H9 (cell line): ENCODE measurements at regions not wholly inside any gene's neighbourhood (a gene's known extent, or its start where the extent isn't known, plus 50 kb on each side); places are given as distances from the start of the nearest gene placed in this dataset.

ENCODE experiments used
- DNase-seq: peaks from one replicate; pipeline ENCODE4 v3.0.0-alpha.2; 2017
- H2AFZ ChIP-seq: one replicate; pipeline ENCODE4 v1.6.1; 2013; ENCODE audit warnings: mild to moderate bottlenecking, low read length, control low read depth, moderate library complexity
- H2AK5ac ChIP-seq: 2 replicates; pipeline ENCODE4 v1.6.1; 2013; ENCODE audit warnings: low read length, control low read depth, mixed read lengths; ENCODE audit not compliant: insufficient read length
- H2BK120ac ChIP-seq: one replicate; pipeline ENCODE4 v1.6.1; 2013; ENCODE audit warnings: low read depth, mild to moderate bottlenecking, low read length, control low read depth, inconsistent platforms; ENCODE audit not compliant: poor library complexity, severe bottlenecking
- H2BK12ac ChIP-seq: 2 replicates; pipeline ENCODE4 v1.6.1; 2013; ENCODE audit warnings: low read length, control low read depth, mixed read lengths, low read depth; ENCODE audit not compliant: insufficient read length
- H2BK15ac ChIP-seq: 2 replicates; pipeline ENCODE4 v1.6.1; 2013; ENCODE audit warnings: low read depth, low read length, control low read depth
- H2BK20ac ChIP-seq: one replicate; pipeline ENCODE4 v1.6.1; 2013; ENCODE audit warnings: low read depth, mild to moderate bottlenecking, low read length, control low read depth, inconsistent platforms; ENCODE audit not compliant: poor library complexity, severe bottlenecking
- H2BK5ac ChIP-seq: 2 replicates; pipeline ENCODE4 v1.6.1; 2013; ENCODE audit warnings: low read length, control low read depth, mixed read lengths; ENCODE audit not compliant: insufficient read length
- H3K14ac ChIP-seq: 2 replicates; pipeline ENCODE4 v1.6.1; 2013; ENCODE audit warnings: low read length, control low read depth; ENCODE audit not compliant: insufficient read depth
- H3K18ac ChIP-seq: 2 replicates; pipeline ENCODE4 v1.6.1; 2013; ENCODE audit warnings: low read depth, mild to moderate bottlenecking, mixed read lengths, low read length, control low read depth; ENCODE audit not compliant: insufficient read length
- H3K23ac ChIP-seq: 2 replicates; pipeline ENCODE4 v1.6.1; 2013; ENCODE audit warnings: low read length, control low read depth, mixed read lengths, low read depth; ENCODE audit not compliant: insufficient read length
- H3K23me2 ChIP-seq: 2 replicates; pipeline ENCODE4 v1.6.1; 2013; ENCODE audit warnings: low read depth, mild to moderate bottlenecking, mixed read lengths, low read length, control low read depth; ENCODE audit not compliant: insufficient read length, poor library complexity, severe bottlenecking
- H3K27ac ChIP-seq: 2 replicates; pipeline ENCODE4 v1.5.1; 2013; ENCODE audit warnings: low read length, control low read depth, mixed read lengths, low read depth; ENCODE audit not compliant: insufficient read length
- H3K27me3 ChIP-seq: 2 replicates; pipeline ENCODE4 v1.6.1; 2013; ENCODE audit warnings: low read length, control low read depth, inconsistent platforms; ENCODE audit not compliant: insufficient read depth
- H3K4ac ChIP-seq: 2 replicates; pipeline ENCODE4 v1.6.1; 2013; ENCODE audit warnings: low read depth, mild to moderate bottlenecking, control low read depth, inconsistent platforms, low read length, moderate library complexity
- H3K4me1 ChIP-seq: 2 replicates; pipeline ENCODE4 v1.6.1; 2013; ENCODE audit warnings: low read length, control low read depth, inconsistent platforms; ENCODE audit not compliant: insufficient read depth
- H3K4me2 ChIP-seq: 2 replicates; pipeline ENCODE4 v1.6.1; 2013; ENCODE audit warnings: low read length, control low read depth, mixed read lengths; ENCODE audit not compliant: insufficient read length, insufficient read depth
- H3K56ac ChIP-seq: 2 replicates; pipeline ENCODE4 v1.6.1; 2013; ENCODE audit warnings: low read depth, mild to moderate bottlenecking, mixed read lengths, low read length, control low read depth; ENCODE audit not compliant: insufficient read length
- H3K79me1 ChIP-seq: 2 replicates; pipeline ENCODE4 v1.6.1; 2013; ENCODE audit warnings: low read depth, mild to moderate bottlenecking, moderate library complexity, low read length, control low read depth, inconsistent platforms; ENCODE audit not compliant: insufficient read depth, poor library complexity, severe bottlenecking
- H3K79me2 ChIP-seq: 2 replicates; pipeline ENCODE4 v1.6.1; 2013; ENCODE audit warnings: low read length, control low read depth, inconsistent platforms; ENCODE audit not compliant: insufficient read depth
- H3K9ac ChIP-seq: 2 replicates; pipeline ENCODE4 v1.6.1; 2013; ENCODE audit warnings: low read length, control low read depth, mixed read lengths; ENCODE audit not compliant: insufficient read length; ENCODE audit errors: extremely low read depth
- H3K9me3 ChIP-seq: one replicate; pipeline ENCODE4 v1.6.1; 2013; ENCODE audit warnings: low read depth, low read length, inconsistent platforms; ENCODE audit not compliant: control insufficient read depth
- H3T11ph ChIP-seq: one replicate; pipeline ENCODE4 v1.6.1; 2013; ENCODE audit warnings: mild to moderate bottlenecking, low read length, control low read depth, inconsistent platforms
- H4K20me1 ChIP-seq: one replicate; pipeline ENCODE4 v1.6.1; 2013; ENCODE audit not compliant: control insufficient read depth, insufficient read length, insufficient read depth
- H4K5ac ChIP-seq: 2 replicates; pipeline ENCODE4 v1.6.1; 2013; ENCODE audit warnings: low read depth, mild to moderate bottlenecking, mixed read lengths, low read length, control low read depth; ENCODE audit not compliant: insufficient read length
- H4K8ac ChIP-seq: replicated peaks from 2 replicates; pipeline ENCODE4 v1.6.1; 2013; ENCODE audit warnings: low read length, control low read depth, mixed read lengths, low read depth; ENCODE audit not compliant: insufficient read length
- H4K91ac ChIP-seq: 2 replicates; pipeline ENCODE4 v1.6.1; 2013; ENCODE audit warnings: low read depth, mild to moderate bottlenecking, moderate library complexity, mixed read lengths, low read length, control low read depth; ENCODE audit not compliant: insufficient read length
- H3K27ac Mint-ChIP-seq, 3 experiments: 2 replicates in 2 of 3; 3 replicates in 1 of 3; pipeline ENCODE4 v1.8.0; 2020 to 2021; ENCODE audit warnings: mixed read lengths in 3 of 3, mild to moderate bottlenecking in 1 of 3, moderate library complexity in 1 of 3
- H3K27me3 Mint-ChIP-seq: 2 replicates; pipeline ENCODE4 v1.8.0; 2021; ENCODE audit warnings: low read depth, mild to moderate bottlenecking, moderate library complexity, mixed read lengths
- H3K36me3 Mint-ChIP-seq, 3 experiments: 2 replicates in 2 of 3; 3 replicates in 1 of 3; pipeline ENCODE4 v1.8.0; 2020 to 2021; ENCODE audit warnings: low read depth in 3 of 3, mixed read lengths in 3 of 3; ENCODE audit not compliant: insufficient read depth in 1 of 3
- H3K4me1 Mint-ChIP-seq, 2 experiments: 2 replicates each; pipeline ENCODE4 v1.8.0; 2020; ENCODE audit warnings: mixed read lengths in 2 of 2
- H3K4me3 Mint-ChIP-seq, 2 experiments: 2 replicates in 1 of 2; 3 replicates in 1 of 2; pipeline ENCODE4 v1.8.0; 2020 to 2021; ENCODE audit warnings: mild to moderate bottlenecking in 2 of 2, mixed read lengths in 2 of 2, moderate library complexity in 1 of 2
- H3K9me3 Mint-ChIP-seq, 2 experiments: 2 replicates in 1 of 2; 3 replicates in 1 of 2; pipeline ENCODE4 v1.8.0; 2020; ENCODE audit warnings: mild to moderate bottlenecking in 2 of 2, mixed read lengths in 2 of 2, moderate library complexity in 1 of 2
- WGBS: extraction: QIAGEN DNeasy Blood & Tissue Kit; methylation state at CpG from one replicate; pipeline ENCODE4 v1.1.7; 2013; ENCODE audit warnings: missing lambda C conversion rate, low lambda C conversion rate, mixed read lengths; ENCODE audit not compliant: insufficient read length; ENCODE audit errors: extremely low coverage; 5-methylcytosine and 5-hydroxymethylcytosine counted together
- TF ChIP-seq, protein P1 (sequence below): fragments of 200-600 bp; sonication (generic); conservative IDR thresholded peaks from 3 replicates; pipeline ENCODE4 v1.8.0; 2021; ENCODE audit warnings: antibody characterized with exemption, mild to moderate bottlenecking

DNA sequence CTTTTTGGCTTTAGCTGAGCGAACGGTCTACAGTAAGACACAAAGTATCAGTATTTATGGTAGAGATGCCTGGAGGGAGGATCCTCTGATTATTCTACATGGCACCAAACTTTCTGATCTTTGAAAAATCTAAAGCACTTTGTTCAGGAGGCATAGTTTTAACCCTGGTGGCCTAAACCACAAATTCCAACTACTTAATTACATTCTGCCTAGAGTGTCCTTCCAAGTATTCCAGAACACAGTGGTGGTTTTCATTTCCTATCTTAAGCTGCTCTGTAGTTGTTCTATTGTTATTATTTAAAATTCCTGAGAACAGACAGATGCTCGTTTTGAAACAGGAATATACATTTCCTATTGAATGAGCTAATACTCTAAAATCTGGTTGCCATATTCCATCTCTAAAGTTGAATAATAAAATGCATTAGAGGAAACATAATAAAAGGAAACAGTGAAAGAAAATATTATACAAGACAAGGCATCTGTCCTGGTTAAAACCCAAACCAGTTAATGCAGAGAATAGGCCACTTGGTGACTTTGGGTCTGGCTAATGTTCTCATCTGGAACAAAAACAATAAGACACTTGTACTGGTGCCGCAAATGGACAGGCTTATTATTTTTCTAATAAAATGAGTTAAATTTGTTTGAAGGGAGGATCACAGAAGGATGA is 657.4 kb downstream of the SPRY1 start:
- Histone ChIP-seq H2BK5ac (no peak overlapping the region), H4K5ac (no peak overlapping the region), H3K23ac (no peak overlapping the region), H3K56ac (no peak overlapping the region), H3K27ac (no peak overlapping the region), H4K8ac (no peak overlapping the region), H3K9ac (no peak overlapping the region), H3K4me1 (no peaks in the 10 kb centered on the region; the same call in 1 of the 2 replicates), H3K79me1 (no peaks in the 10 kb centered on the region), H2BK120ac (no peak overlapping the region), H3K79me2 (no peaks in the 10 kb centered on the region), H2BK12ac (no peak overlapping the region), H4K20me1 (no peaks in the 10 kb centered on the region), H3K9me3 (no peaks in the 10 kb centered on the region), H3T11ph (no peak overlapping the region), H3K18ac (no peak overlapping the region), H3K27me3 (no peaks in the 10 kb centered on the region), H4K91ac (no peak overlapping the region), H2BK20ac (no peak overlapping the region), H3K4ac (no peak overlapping the region), H3K23me2 (no peaks in the 10 kb centered on the region), H2AFZ (no peak overlapping the region), H3K4me2 (no peak overlapping the region), H2BK15ac (no peak overlapping the region), H2AK5ac (no peak overlapping the region), H3K14ac (no peak overlapping the region)
- TF ChIP-seq, protein P1, sequence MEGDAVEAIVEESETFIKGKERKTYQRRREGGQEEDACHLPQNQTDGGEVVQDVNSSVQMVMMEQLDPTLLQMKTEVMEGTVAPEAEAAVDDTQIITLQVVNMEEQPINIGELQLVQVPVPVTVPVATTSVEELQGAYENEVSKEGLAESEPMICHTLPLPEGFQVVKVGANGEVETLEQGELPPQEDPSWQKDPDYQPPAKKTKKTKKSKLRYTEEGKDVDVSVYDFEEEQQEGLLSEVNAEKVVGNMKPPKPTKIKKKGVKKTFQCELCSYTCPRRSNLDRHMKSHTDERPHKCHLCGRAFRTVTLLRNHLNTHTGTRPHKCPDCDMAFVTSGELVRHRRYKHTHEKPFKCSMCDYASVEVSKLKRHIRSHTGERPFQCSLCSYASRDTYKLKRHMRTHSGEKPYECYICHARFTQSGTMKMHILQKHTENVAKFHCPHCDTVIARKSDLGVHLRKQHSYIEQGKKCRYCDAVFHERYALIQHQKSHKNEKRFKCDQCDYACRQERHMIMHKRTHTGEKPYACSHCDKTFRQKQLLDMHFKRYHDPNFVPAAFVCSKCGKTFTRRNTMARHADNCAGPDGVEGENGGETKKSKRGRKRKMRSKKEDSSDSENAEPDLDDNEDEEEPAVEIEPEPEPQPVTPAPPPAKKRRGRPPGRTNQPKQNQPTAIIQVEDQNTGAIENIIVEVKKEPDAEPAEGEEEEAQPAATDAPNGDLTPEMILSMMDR: no peak
- H3K9me3 Mint-ChIP-seq: no peaks in the 10 kb centered on the region; a peak in 3 of 5 replicates
- no peaks in the 10 kb centered on the region for H3K36me3 Mint-ChIP-seq
- H3K27me3 Mint-ChIP-seq: no peaks in the 10 kb centered on the region
- WGBS: no CpG with 5 or more reads among the region's 4 CpGs
- 0 out of 4 replicates have a peak, but pooled peaks cover 0 to 4% of the 10 kb centered on the region in 2 experiments for H3K4me1 Mint-ChIP-seq
- DNase-seq: no peak
- no peak overlapping the region for H3K27ac Mint-ChIP-seq
- H3K4me3 Mint-ChIP-seq: no peak overlapping the region
